GM18498 (cell line): ENCODE measurements at regions not wholly inside any gene's neighbourhood (a gene's known extent, or its start where the extent isn't known, plus 50 kb on each side); places are given as distances from the start of the nearest gene placed in this dataset.

Experiments
- ATAC-seq: cut with Tn5 transposase; IDR thresholded peaks from one replicate; pipeline ENCODE4 v1.9.1; 2021; ENCODE audit warnings: mild to moderate bottlenecking, moderate library complexity; ENCODE audit not compliant: unreplicated experiment

- no peak for ATAC-seq
Measured at GRCh38 chr6:100944644-100945043, 63.5 kb upstream of the ASCC3 start.

GRCh38 chr6:100946021-100946540 lies 65.0 kb upstream of the ASCC3 start:
- ATAC-seq, result no peak

GRCh38 chr6:100946711-100947110 lies 65.6 kb upstream of the ASCC3 start:
- no peak for ATAC-seq

- no peak for ATAC-seq
Measured at GRCh38 chr6:100948381-100949133, 67.4 kb upstream of the ASCC3 start.

GRCh38 chr6:100952006-100952405 lies 70.9 kb upstream of the ASCC3 start:
- ATAC-seq, result no peak

GRCh38 chr6:100959280-100959679 lies 78.2 kb upstream of the ASCC3 start:
- ATAC-seq, result no peak

GRCh38 chr6:100962466-100962865 lies 81.3 kb upstream of the ASCC3 start:
- no peak for ATAC-seq

- ATAC-seq, result no peak
Measured at GRCh38 chr6:100965067-100965466, 83.9 kb upstream of the ASCC3 start.

GRCh38 chr6:100968949-100969348 lies 87.8 kb upstream of the ASCC3 start:
- ATAC-seq, result no peak

GRCh38 chr6:100979267-100979666 lies 98.1 kb upstream of the ASCC3 start:
- ATAC-seq, result no peak

GRCh38 chr6:100980949-100981348 lies 99.8 kb upstream of the ASCC3 start:
- no peak for ATAC-seq

GRCh38 chr6:100986921-100987320 lies 105.8 kb upstream of the ASCC3 start:
- ATAC-seq, result no peak

GRCh38 chr6:100987556-100987955 lies 106.4 kb upstream of the ASCC3 start:
- ATAC-seq, result no peak

- no peak for ATAC-seq
Measured at GRCh38 chr6:100988391-100988984, 107.4 kb upstream of the ASCC3 start.

- ATAC-seq, result no peak
Measured at GRCh38 chr6:100990070-100990469, 108.9 kb upstream of the ASCC3 start.

- ATAC-seq, result no peak
Measured at GRCh38 chr6:100996409-100996808, 115.3 kb upstream of the ASCC3 start.

- ATAC-seq, result no peak
Measured at GRCh38 chr6:100998111-100998510, 117.0 kb upstream of the ASCC3 start.

- no peak for ATAC-seq
Measured at GRCh38 chr6:100999034-100999597, 118.0 kb upstream of the ASCC3 start.

GRCh38 chr6:101000341-101000740 lies 119.2 kb upstream of the ASCC3 start:
- no peak for ATAC-seq

- no peak for ATAC-seq
Measured at GRCh38 chr6:101001012-101001411, 119.9 kb upstream of the ASCC3 start.

- ATAC-seq, result no peak
Measured at GRCh38 chr6:101001607-101002006, 120.5 kb upstream of the ASCC3 start.

GRCh38 chr6:101003075-101003474 lies 121.9 kb upstream of the ASCC3 start:
- no peak for ATAC-seq
